GM19463 (cell line): ENCODE measurements at regions not wholly inside any gene's neighbourhood (a gene's known extent, or its start where the extent isn't known, plus 50 kb on each side); places are given as distances from the start of the nearest gene placed in this dataset.
"Not testable (repeated sequence)": the region's sequence is repeated elsewhere in the genome, so short reads cannot be mapped to it uniquely, and the experiment has no call there.

Source experiments
- ATAC-seq: cut with Tn5 transposase; IDR thresholded peaks from one replicate; pipeline ENCODE4 v1.9.1; 2021; ENCODE audit warnings: mild to moderate bottlenecking, moderate library complexity; ENCODE audit not compliant: unreplicated experiment

DNA sequence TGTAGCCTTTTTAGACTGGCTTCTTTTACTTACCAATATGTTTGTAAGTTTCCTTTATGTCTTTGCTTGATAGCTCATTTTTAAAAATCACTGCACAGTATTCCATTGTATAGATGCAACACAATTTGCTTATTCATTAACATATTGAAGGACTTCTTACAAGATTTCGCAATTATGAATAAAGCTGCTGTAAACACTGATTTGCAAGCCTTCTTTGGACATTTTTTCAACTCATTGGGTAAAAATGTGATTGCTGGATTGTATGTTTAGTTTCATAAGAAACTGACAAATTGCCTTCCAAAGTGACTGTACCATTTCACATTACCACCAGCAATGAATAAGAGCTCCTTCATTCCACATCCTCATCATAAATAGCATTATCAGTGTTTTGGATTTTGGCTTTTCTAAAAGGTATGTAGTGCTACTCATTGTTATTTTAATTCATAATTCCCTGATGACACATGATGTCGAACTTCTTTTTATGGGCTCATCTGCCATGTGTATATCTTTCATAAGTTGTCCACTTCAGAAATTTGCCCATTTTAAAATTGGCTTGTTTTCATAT is 80.7 kb downstream of the TFAP2B start:
- ATAC-seq = no peak

DNA sequence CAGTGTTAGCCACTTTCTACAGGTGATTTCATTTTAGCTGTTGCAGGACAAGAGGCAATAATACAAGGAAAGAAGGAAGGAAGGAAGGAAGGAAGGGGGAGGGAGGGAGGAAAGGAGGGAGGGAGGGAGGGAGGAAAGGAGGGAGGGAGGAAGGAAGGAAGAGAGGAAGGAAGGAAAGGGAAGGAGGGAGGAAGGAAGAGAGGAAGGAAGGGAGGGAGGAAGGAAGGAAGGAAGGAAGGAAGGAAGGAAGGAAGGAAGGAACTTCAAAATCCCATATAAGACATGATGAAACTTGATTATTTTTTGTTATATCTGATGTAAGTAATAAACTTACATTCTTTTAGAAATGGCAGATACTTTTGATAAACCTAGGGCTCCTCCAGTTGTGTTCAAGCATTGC is 83.6 kb downstream of the TFAP2B start:
- no peak for ATAC-seq

DNA sequence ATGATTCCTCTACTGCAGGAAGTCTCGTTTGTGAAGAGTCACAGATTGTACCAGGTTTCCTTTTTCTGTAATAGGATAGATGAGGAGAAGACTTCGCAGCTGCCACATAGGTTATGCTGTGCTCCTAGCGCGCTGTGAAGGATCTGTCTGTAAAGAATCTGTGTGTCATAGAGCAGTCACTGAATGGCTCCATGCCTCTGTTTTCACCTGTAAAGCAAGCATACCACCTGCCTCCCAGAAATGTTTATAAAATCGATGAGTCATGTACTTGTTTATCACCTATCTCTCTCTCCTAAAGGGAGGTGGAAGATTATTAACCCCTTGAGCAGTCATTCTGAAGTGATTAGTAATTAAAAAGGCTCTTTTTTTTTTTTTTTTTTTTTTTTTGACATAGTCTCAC is 86.6 kb downstream of the TFAP2B start:
- no peak for ATAC-seq

DNA sequence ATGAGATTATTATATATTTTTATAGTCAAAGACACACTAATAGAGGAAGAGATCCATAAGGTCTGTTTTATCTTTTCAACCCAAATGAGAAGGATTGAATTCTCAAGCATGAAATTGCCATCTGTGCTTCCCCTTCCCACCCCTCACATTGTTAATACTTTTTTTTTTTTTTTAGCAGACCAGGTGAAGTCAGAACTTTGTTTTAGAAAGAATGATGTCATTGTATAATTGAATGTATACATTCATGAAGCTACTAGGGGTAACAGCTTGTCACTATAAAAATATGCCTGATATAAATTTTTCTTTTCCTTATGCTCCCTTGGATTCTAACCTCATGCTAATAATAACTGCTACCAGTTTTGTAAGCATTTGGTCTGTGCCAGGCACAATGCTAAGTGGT is 88.9 kb downstream of the TFAP2B start:
- ATAC-seq = no peak

DNA sequence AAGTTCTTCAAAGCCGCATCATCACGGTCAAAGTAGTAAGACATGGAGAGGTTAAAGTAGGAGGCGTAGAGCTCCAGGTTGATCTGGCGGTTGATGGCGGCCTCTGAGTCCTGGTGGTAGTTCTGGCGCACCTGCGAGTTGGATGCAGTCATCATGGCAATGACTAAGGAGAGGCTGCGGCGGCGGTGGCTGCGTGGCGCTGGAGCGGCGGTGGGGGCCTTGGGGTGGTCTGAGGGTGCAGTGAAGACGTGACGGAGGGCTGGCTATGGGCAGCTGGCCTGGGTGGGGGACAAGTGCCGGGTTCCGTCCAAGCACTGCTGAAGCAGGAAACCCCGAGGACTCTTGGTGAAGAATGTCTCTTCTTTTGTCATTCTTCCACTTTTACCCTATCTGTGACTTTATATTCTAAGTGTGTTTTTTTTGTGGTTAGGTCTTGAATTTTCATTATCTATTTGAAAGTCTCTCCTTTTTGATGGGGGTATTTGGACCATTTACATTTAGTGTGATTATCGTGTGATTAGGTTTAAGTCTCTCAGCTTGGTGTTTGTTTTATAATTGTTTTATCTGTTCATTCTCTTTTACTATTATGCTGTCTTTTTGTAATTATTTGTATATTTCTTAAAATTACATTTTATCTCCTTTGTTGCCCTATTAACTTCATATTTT is 94.6 kb downstream of the TFAP2B start:
- ATAC-seq = no peak

DNA sequence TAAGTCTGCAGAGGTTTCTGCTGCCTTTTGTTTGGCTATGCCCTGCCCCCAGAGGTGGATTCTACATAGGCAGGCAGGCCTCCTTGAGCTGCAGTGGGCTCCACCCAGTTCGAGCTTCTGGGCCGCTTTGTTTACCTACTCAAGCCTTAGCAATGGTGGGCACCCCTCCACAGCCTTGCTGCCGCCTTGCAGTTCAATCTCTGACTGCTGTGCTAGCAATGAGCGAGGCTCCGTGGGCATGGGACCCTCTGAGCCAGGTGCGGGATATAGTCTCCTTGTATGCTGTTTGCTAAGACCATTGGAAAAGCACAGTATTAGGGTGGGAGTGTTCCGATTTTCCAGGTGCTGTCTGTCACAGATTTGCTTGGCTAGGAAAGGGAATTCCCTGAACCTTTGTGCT is 102.7 kb downstream of the TFAP2B start:
- ATAC-seq = not testable (repeated sequence)

DNA sequence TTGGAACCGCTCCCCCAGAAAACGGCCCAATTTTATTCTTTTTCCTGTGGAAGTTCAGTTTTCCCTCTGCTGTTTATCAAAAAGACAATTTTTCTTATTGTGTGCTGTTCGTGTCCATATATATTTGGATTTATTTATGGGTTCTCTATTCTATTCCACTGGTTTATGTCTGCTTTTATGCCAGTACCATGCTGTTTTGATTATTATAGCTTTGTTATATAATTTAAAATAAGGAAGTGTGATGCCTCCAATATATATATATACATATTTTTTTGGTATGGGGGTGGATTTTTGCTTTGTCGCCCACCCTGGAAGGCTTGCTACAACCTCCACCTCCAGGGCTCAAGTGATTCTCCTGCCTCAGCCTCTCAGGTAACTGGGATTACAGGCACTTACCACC is 103.3 kb downstream of the TFAP2B start:
- ATAC-seq = no peak

DNA sequence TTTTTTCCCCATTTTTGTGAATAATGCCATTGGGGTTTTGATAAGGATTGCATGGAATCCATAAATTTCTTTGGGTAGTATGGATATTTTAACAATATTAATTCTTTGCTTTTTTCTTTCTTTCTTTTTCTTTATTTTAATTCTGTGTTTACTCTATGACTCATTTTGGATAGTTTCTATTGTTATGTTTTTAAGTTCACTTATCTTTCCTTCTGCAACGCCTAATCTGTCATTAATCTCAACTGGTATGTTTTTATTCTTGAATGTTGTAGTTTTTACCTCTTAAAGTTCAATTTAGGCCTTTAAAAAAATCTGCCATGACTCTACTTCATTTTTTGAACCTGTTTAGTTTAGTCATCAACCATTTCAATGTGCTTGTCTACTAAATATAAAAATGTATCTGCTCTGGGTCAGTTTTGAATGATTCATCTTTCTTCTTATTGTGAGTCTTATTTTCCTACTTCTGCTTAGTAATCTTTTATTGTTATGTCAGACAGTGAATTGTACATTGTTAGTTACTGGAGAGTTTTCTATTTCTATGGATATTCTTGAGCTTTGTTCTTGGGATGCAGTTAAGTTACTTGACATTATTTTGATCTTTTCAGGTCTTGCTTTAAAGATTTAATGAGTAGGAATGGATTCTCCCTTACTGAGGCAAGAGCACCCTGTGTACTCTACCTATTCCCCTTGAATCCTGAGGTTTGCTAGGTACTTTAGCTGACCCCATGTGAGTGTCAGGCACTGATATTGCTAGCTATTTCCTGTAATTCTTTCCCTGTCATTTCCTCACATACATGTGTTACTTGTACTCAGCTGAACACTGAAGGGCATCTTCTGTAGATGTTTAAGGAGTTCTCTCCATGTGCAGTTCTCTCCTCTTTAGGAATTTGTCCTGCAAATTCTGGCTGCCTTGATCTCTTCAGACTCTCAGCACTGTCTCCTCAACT is 104.2 kb downstream of the TFAP2B start:
- no peak for ATAC-seq

DNA sequence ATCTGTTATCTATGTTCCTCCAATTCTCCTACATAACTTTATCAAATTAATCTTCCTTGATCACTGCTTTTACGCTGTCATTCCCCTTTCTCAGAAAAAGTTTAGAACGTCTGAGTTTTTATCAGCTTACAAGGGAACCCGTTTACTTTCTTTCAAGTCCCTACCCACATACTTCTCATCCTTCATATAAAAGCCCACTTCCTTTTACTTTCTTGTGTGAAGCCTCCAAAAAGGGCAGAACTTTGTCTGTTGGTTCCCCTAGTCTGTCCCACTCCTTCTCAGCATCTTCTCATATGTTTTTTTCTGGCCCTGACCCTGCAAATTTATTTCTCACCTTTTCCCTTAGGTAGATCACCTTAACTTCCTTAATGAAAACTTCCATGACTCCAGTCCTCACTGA is 106.1 kb downstream of the TFAP2B start:
- ATAC-seq = no peak

DNA sequence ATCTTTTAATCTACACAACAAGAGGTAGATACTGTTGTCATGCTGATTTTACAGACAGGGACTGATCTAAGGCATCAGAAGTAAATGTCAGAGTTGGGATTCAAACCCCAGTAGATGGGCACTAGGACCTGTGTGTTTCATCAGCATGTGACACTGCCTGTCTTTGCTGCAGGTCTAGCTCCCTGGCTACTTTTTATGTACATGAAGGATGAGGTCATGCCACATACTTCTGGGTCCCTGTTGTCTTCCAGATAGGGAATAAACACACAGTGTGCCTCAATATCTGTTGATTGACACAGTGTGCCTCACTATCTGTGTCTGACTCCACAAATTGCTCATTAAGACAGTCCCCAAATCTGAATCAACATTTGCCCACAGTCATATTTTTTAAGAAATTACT is 106.9 kb downstream of the TFAP2B start:
- ATAC-seq = no peak

DNA sequence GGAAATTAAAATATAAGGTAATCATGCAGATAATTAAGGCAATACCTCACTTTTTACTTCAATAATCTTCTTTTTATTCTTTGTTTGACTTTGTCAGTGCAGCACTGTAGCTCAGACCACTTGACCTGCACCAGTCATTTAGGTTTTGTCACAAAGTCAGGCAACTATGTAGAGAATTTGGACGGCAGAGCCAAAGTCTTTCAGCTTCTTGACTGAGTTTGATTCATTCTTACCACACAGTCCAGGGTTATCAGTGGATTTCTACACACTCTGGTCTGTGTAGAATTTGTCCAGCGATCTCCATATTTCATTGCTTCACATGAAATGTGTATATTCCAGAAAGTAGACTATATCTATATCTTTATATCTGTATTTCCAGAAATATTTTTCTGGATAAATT is 107.3 kb downstream of the TFAP2B start:
- no peak for ATAC-seq

DNA sequence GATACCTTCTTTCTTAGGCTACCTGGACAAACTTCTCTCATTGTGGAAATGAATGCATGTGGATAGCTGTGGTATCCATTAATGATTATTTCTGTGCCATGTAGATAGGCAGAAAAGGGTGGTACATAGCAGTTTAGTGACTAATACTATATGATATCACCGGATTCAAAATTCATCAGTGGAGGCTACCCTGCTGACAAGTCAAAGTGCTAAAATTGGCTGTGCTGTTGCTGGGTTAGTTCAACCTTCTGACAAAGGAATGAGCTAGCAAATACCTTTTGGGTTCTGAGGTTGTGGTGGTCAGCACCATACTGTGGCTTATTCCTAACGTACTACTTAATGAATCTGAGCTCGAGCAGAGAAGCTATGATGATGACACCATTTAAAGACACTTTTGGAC is 109.1 kb downstream of the TFAP2B start:
- ATAC-seq = no peak

DNA sequence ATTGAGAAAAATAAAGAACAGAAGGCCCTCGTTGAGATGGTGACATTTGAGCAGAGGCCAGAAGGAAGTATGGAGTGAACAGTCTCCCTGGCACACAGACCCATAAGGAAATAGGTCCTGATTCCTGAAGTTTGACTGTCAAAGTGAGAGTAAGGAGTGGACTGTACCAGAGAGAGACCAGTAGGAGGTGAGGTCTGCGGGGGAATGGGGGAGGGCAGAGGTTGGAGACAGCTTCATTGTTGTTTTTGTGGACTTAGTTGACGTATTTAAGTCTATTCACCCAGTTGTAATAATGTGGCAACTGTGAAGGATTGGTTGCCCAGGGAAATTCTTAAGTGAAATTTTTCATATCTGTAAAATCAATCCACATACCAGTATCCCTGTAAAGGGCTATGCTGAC is 110.7 kb downstream of the TFAP2B start:
- no peak for ATAC-seq

DNA sequence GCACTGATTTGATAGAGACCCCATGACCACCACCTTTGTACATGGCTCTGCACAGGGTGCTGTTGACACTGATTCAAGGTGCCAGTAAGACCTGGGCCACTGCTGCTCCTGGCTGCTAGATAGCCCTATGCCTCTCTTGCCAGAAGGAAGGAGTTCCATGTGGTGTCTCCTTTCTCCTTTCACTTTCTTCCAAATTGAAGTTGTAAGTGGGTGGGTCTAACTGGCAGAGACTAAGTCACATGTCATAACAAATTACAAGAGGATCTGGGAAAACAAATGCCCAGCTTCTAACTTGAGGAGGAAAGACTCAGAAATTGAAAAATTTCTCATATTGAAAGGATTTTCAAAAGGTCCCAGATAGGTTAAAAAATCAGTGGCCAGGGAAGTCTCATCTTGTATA is 116.8 kb downstream of the TFAP2B start:
- no peak for ATAC-seq

DNA sequence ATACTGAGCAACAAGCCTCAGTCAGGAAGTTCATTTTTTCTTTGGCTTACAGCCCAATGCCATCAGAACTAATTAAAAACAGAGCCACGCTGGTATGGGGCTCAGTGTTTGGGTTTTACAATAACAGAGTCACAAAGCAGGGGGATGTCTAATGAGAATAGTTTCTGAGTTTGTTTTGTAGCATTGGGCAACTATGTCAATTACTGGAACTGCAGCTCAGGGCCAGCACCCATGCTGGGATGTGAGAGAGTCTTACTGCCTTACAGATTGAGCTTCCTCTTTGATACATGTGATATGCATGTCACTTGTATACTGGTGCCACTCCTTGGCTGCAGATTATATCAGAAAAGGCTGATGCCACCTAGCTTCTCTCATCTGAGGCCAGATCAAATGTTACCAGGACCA is 117.6 kb downstream of the TFAP2B start:
- no peak for ATAC-seq

DNA sequence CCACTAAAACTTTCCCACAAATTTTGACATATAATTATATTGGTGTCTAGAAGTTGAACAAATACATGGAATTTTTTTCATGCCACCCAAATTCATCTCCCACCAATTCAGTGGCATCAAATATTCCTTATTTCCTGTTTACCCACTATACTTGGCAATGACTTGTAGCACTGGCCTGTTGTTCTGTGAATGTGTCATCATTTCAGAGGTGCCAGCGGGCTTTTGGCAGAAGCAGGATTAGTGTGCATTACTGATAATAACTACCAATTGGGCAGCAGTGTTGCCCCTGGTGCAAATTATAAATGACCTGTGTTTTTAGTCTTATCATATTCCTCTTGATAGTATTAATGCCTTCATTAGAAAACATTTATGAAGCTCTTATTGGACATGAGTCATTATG is 121.3 kb downstream of the TFAP2B start:
- ATAC-seq = no peak

DNA sequence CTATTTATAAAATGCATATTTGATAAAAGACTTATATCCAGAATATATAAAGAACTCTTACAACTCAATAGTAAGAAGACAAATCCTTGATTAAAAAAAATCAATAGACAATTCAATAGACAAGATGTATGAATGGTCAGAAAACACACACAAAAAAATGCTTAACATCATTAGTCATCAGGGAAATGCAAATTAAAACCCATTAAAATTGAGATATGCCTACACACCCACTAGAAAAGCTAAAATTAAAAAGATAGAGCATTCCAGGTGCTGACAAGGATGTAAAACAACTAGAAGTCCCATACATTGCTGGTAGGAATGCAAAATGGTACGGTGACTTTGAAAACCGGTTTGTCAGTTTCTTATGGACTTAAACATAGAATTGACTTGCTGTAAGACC is 127.1 kb downstream of the TFAP2B start:
- no peak for ATAC-seq

DNA sequence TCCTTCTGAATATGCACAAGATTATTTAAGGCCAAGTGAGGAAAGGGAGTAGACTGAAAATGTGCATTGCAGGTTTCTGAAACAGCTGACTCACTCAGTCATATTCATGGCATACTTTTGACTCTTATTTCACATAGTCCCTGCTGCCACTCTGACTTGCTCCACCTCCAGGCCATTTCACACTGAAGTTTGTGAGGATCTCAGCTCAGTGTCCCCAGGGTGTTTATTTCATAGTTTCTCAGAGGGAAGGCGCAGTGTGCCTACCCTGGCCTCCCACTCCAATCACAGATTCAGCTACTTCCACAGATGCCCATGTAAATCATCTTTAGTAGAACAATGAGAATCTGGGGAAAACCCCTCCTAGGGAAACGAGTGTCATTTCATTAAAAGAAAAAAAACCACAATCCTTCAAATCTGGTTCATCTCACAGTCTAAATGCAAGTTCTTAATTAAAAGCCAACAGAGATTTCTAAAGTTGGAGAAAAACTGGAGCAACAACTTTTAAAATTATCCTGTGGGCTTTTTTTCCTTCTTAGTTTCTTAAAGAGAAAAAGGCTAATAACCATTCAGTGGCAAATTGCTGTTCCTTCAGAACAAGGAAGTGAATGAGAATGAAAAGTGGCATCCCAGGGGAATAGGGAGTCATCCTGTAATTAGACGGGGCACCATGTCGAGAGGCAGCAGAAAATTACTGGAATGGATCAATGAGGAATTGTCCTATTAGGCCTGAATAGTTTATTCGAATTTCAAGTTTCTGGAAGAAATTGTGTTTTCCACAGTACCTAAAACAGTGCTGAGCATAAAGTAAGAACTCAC is 133.6 kb downstream of the TFAP2B start:
- peak; percentile 71 for ATAC-seq

DNA sequence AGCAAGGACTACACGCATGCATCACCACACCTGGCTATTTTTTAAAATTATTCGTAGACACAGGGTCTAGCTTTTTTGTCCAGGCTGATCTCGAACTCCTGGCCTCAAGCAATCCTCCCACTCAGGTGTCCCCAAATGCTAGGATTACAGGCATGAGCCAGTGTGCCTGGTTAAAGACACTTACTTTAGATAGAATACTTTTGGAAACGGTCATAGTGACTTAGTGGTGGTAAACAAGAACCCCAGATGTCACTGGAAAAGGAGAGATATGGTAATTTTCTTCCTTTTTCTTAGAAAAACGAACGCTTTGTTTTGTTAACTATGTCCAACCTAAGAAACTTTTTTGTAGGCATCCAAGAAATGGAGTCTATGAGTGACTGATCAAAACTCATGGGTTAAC is 137.3 kb downstream of the TFAP2B start:
- no peak for ATAC-seq

DNA sequence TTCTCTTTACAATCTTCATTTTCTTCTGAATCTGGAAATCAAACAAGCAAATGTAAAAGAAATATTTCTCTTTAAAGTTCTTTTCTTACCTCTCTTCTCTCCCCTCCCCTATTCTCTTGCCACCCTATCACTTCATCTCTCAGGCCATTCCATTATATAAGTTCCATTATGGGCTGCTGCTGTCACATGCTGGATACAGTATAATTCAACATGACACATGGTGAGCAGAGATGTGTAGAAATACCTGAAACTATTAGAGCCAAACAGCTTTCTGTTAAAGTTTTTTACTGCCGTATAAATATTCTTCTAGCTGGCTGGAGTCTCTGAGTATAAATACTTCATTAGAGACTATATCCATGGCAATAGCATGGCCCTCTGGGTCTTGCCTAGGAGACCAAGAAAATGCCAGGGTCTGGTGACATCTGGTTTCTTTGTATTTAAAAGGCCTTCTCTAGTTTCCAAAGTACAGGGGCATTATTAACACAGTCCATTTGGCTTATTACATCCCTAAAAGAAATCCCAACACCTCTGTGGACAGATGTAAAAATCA is 139.6 kb downstream of the TFAP2B start:
- ATAC-seq = no peak

DNA sequence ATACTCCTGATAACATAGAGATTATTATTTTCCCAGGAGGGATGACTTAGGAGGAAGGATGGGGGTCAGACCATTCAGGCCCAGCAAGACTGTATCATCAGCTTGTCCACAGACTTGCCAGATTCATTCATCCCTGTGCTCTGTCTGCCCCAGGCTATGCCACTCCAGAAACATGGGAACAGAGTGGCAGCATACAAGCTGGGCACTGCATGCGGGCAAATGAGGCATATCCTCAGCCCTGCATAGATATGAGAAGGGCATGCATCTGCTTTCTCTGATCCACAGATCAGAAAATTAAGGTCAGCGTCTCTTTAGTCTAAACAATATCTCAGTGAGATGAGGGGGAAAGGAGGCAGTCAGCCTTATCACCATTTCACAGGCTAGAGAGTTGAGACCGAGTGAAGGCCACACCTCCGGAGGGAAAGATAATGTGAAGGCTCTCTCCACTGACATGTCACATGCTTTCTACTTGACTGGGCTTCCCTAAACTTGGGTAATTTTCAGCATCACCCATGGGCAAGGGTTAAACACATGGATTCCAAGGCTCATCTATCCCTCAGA is 140.5 kb downstream of the TFAP2B start:
- ATAC-seq = no peak
